ENCODE measurements at regions not wholly inside any gene's neighbourhood (a gene's known extent, or its start where the extent isn't known, plus 50 kb on each side); places are given as distances from the start of the nearest gene placed in this dataset.

DNA sequence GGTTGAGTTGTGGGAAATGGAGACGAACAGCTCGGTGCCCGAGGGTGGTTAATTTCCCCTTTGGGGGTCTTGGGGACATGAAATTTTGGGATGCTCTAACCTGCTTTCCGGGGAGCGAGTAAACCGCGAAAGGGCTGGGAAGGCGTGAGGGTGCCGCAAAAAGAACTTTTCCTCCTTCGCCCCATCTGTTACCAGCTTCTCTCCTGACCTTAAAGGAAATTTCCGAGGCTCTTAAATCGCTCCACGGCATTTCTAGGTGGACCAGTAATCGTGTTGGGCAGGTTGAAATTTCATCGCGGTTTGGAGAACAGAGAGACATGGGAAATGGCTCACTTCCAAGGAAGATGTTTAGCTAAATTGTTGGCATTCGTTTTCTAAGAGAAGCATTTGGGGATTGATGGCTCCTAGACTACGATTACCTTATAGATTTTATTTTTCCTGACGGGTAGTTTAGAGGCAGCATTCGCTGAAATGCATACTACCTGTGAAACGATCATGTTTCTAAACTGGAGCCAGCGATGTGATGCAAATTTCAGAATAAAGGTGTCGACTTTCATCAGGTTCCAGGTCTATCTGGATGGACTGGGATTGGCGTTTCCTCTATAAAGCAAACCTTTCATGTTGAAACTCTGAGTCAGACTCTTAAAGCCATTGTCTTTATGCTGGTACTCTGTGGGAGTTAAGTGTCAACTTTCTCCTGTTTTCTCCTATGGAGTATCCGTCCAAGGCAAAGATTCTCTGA, 414.5 kb downstream of the PCNX1 start:
- no peak for TF ChIP-seq POLR2AphosphoS5 (IDR thresholded peaks at IDR 0.05; ENCODE audit: low read depth)
- TF ChIP-seq, protein P1, sequence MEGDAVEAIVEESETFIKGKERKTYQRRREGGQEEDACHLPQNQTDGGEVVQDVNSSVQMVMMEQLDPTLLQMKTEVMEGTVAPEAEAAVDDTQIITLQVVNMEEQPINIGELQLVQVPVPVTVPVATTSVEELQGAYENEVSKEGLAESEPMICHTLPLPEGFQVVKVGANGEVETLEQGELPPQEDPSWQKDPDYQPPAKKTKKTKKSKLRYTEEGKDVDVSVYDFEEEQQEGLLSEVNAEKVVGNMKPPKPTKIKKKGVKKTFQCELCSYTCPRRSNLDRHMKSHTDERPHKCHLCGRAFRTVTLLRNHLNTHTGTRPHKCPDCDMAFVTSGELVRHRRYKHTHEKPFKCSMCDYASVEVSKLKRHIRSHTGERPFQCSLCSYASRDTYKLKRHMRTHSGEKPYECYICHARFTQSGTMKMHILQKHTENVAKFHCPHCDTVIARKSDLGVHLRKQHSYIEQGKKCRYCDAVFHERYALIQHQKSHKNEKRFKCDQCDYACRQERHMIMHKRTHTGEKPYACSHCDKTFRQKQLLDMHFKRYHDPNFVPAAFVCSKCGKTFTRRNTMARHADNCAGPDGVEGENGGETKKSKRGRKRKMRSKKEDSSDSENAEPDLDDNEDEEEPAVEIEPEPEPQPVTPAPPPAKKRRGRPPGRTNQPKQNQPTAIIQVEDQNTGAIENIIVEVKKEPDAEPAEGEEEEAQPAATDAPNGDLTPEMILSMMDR (IDR thresholded peaks at IDR 0.05; ENCODE audit: insufficient read depth, low read length), result no peak
